Mesenchymal stem cell (in vitro differentiated cells and primary cell): ENCODE measurements at regions not wholly inside any gene's neighbourhood (a gene's known extent, or its start where the extent isn't known, plus 50 kb on each side); places are given as distances from the start of the nearest gene placed in this dataset.

Experiments used
- DNase-seq: peaks from one replicate; pipeline ENCODE4 v3.0.0-alpha.2; 2013
- H2AFZ ChIP-seq: one replicate; pipeline ENCODE4 v1.6.1; 2013; ENCODE audit warnings: low read depth, mild to moderate bottlenecking, control low read depth, inconsistent platforms, low read length, moderate library complexity
- H2AK5ac ChIP-seq: 2 replicates; pipeline ENCODE4 v1.6.1; 2013; ENCODE audit warnings: low read length, moderate library complexity, mild to moderate bottlenecking, inconsistent platforms; ENCODE audit not compliant: severe bottlenecking
- H2BK120ac ChIP-seq: one replicate; pipeline ENCODE4 v1.6.1; 2013; ENCODE audit warnings: low read depth, mild to moderate bottlenecking, inconsistent platforms, low read length, moderate library complexity
- H2BK12ac ChIP-seq, 2 experiments: one replicate each; pipeline ENCODE4 v1.6.1; 2013; ENCODE audit warnings: inconsistent platforms in 2 of 2, low read length in 2 of 2, mild to moderate bottlenecking in 2 of 2, moderate library complexity in 2 of 2, control low read depth in 1 of 2
- H2BK15ac ChIP-seq: one replicate; pipeline ENCODE4 v1.6.1; 2013; ENCODE audit warnings: mild to moderate bottlenecking, low read depth, inconsistent platforms; ENCODE audit not compliant: poor library complexity, severe bottlenecking
- H2BK5ac ChIP-seq: 2 replicates; pipeline ENCODE4 v1.6.1; 2013; ENCODE audit warnings: low read depth, mild to moderate bottlenecking, low read length, control low read depth, inconsistent platforms; ENCODE audit not compliant: poor library complexity, severe bottlenecking
- H3K14ac ChIP-seq, 2 experiments: one replicate each; pipeline ENCODE4 v1.6.1; 2013; ENCODE audit warnings: inconsistent platforms in 2 of 2, low read length in 2 of 2, control low read depth in 1 of 2, mild to moderate bottlenecking in 1 of 2, moderate library complexity in 1 of 2
- H3K18ac ChIP-seq, 2 experiments: one replicate each; pipeline ENCODE4 v1.6.1; 2013; ENCODE audit warnings: inconsistent platforms in 2 of 2, low read length in 2 of 2, control low read depth in 1 of 2, low read depth in 1 of 2, mild to moderate bottlenecking in 1 of 2
- H3K23ac ChIP-seq, 2 experiments: one replicate each; pipeline ENCODE4 v1.6.1; 2013; ENCODE audit warnings: inconsistent platforms in 2 of 2, low read length in 2 of 2, mild to moderate bottlenecking in 2 of 2, moderate library complexity in 2 of 2, control low read depth in 1 of 2
- H3K27ac ChIP-seq: 2 replicates; pipeline ENCODE4 v1.5.1; 2013; ENCODE audit warnings: mild to moderate bottlenecking, moderate library complexity, low read length, control low read depth, inconsistent platforms; ENCODE audit not compliant: poor library complexity, severe bottlenecking
- H3K27me3 ChIP-seq, 2 experiments: 2 replicates each; pipeline versions ENCODE4 v1.6.1 to v1.7.0; 2013; ENCODE audit warnings: low read length in 2 of 2, mild to moderate bottlenecking in 2 of 2, moderate library complexity in 2 of 2, control low read depth in 1 of 2, inconsistent platforms in 1 of 2; ENCODE audit not compliant: control insufficient read depth in 1 of 2, insufficient read depth in 1 of 2
- H3K36me3 ChIP-seq, 2 experiments: 2 replicates each; pipeline versions ENCODE4 v1.6.1 to v1.7.0; 2013; ENCODE audit warnings: low read length in 2 of 2, control low read depth in 1 of 2, inconsistent platforms in 1 of 2, low read depth in 1 of 2, mild to moderate bottlenecking in 1 of 2; ENCODE audit not compliant: insufficient read depth in 2 of 2, control insufficient read depth in 1 of 2
- H3K4ac ChIP-seq, 2 experiments: one replicate each; pipeline ENCODE4 v1.6.1; 2013; ENCODE audit warnings: inconsistent platforms in 2 of 2, low read length in 2 of 2, mild to moderate bottlenecking in 2 of 2, moderate library complexity in 2 of 2, control low read depth in 1 of 2, low read depth in 1 of 2
- H3K4me1 ChIP-seq: 2 replicates; pipeline ENCODE4 v1.6.1; 2013; ENCODE audit warnings: low read depth, low read length, control low read depth; ENCODE audit not compliant: control insufficient read depth, insufficient read depth
- H3K4me2 ChIP-seq: 2 replicates; pipeline ENCODE4 v1.6.1; 2013; ENCODE audit warnings: low read length, mild to moderate bottlenecking, inconsistent platforms; ENCODE audit not compliant: poor library complexity, severe bottlenecking
- H3K4me3 ChIP-seq, 2 experiments: 2 replicates each; pipeline versions ENCODE4 v1.5.1 to v1.7.0; 2013; ENCODE audit warnings: low read length in 2 of 2, mild to moderate bottlenecking in 2 of 2, control low read depth in 1 of 2, low read depth in 1 of 2; ENCODE audit not compliant: insufficient read depth in 1 of 2
- H3K79me1 ChIP-seq: replicated peaks from 2 replicates; pipeline ENCODE4 v1.6.1; 2013; ENCODE audit warnings: mild to moderate bottlenecking, control low read depth, low read length, inconsistent platforms; ENCODE audit not compliant: poor library complexity, severe bottlenecking
- H3K9ac ChIP-seq: 2 replicates; pipeline ENCODE4 v1.7.0; 2013; ENCODE audit warnings: mild to moderate bottlenecking, low read length, moderate library complexity
- H3K9me3 ChIP-seq: 2 replicates; pipeline ENCODE4 v1.7.0; 2013; ENCODE audit warnings: mild to moderate bottlenecking, low read length; ENCODE audit not compliant: control insufficient read depth
- H4K8ac ChIP-seq: one replicate; pipeline ENCODE4 v1.6.1; 2013; ENCODE audit warnings: inconsistent platforms, mild to moderate bottlenecking, low read length, moderate library complexity
- H4K91ac ChIP-seq: one replicate; pipeline ENCODE4 v1.6.1; 2013; ENCODE audit warnings: mild to moderate bottlenecking, low read length, inconsistent platforms
- WGBS: methylation state at CpG from one replicate; pipeline ENCODE4 v1.1.7; 2013; ENCODE audit warnings: mixed read lengths; 5-methylcytosine and 5-hydroxymethylcytosine counted together

DNA sequence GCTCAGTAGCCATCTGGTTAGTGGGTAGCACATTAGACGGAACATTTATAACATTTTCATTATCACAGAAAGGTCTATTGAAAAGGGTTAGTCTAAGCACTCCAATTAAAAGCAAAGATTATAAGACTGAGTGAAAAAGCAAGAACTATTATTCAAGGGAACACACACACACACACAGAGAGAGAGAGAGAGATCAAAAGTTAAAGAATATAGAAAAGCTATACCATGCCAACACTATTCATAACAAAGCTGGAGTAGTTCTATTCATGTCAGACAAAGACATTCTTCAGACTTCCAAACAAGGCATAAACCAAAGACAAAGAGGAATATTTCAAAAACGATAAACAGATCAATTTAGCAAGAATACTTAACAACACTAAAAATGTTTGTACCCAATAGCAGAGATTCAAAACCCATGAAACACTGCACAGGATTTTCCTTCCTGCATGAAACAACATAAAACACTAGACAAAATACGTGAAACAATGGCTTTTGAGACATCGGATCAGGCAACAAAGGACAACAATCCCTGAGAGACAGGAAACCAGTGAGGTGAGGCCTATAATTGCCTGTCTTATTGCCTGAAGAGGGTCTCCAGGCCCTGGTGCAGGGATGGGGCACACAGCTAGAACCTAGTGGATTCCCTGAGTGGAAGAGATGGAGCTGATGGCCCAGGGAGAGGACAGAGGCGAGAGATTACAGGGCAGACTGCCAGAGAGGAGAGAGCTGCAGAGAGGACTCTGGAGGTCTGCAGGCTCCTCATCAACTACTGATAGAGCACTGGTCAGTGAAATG is 83.6 kb upstream of the NPAS2 start:
- Histone ChIP-seq H3K79me1 (no peaks in the 10 kb centered on the region), H3K36me3 (no peaks in the 10 kb centered on the region), H3K4me2 (no peak overlapping the region), H3K23ac (no peak overlapping the region), H3K27me3 (peaks cover 0 to 3% of the 10 kb centered on the region in 2 experiments), H3K9me3 (no peaks in the 10 kb centered on the region), H3K27ac (no peak overlapping the region), H2BK5ac (no peak overlapping the region), H4K8ac (peak overlapping the region; percentile 35), H2BK15ac (no peak overlapping the region), H3K18ac (peak overlapping the region in 1 of 2 experiments; percentile 35), H3K4me3 (no peak overlapping the region), H2AK5ac (no peak overlapping the region), H4K91ac (peak overlapping the region; percentile 31), H3K4ac (no peak overlapping the region), H2BK12ac (peak overlapping the region in 1 of 2 experiments; percentile 70), H3K4me1 (no peaks in the 10 kb centered on the region), H2BK120ac (no peak overlapping the region), H3K14ac (no peak overlapping the region), H2AFZ (no peak overlapping the region), H3K9ac (no peak overlapping the region)
- WGBS, result 93% methylated on average over 4 of the region's 5 CpGs
- DNase-seq, result no peak

DNA sequence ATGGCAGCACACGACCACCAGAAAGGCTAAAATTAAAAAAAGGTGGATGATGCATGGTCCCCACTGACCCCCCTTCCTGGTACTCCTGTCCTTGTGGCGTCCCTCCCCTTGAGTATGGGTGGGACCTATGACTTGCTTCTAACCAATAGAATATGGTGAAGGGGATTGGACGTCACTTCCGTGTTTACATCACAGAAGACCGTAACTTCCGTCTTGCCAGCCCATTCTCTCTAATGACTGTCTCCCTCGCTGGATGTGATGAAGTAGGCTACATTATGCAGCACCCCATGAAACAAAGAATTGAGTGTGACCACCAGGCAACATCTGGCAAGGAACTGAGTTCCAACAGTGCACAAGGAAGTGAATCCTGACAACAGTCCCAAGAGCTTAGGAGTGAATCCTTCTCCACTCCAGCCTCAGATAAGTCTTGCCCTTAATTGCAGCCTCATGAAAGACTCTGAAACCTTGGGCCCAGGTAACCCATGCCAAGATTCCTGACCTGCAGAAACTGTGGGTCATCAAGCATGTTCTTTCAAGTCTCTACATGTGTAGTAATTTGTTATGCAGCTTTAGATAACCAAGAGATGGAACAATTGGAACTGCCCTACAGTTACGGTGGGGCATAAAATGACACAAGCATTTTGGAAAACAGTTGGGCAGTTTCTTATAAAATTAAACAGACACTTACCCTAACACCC is 80.1 kb upstream of the NPAS2 start:
- no peak overlapping the region for H3K4me2 ChIP-seq
- H3K36me3 ChIP-seq, result no peaks in the 10 kb centered on the region
- peaks cover 0 to 3% of the 10 kb centered on the region in 2 experiments for H3K27me3 ChIP-seq
- no peaks in the 10 kb centered on the region for H3K4me1 ChIP-seq
- no peak overlapping the region for H2BK5ac ChIP-seq
- WGBS, result 89% methylated on average over 7 of the region's 8 CpGs
- no peak overlapping the region for H3K18ac ChIP-seq
- no peak overlapping the region for H3K4ac ChIP-seq
- no peak overlapping the region for H3K27ac ChIP-seq
- H3K79me1 ChIP-seq, result no peaks in the 10 kb centered on the region
- H3K4me3 ChIP-seq, result no peak overlapping the region
- no peak overlapping the region for H2BK120ac ChIP-seq
- DNase-seq, result no peak
- no peak overlapping the region for H2AK5ac ChIP-seq
- H3K9me3 ChIP-seq, result no peaks in the 10 kb centered on the region
- H2AFZ ChIP-seq, result no peak overlapping the region
- no peak overlapping the region for H3K14ac ChIP-seq
- H3K23ac ChIP-seq, result no peak overlapping the region
- H4K8ac ChIP-seq, result no peak overlapping the region
- peak overlapping the region in 1 of 2 experiments; percentile 15 for H2BK12ac ChIP-seq
- no peak overlapping the region for H4K91ac ChIP-seq
- H2BK15ac ChIP-seq, result no peak overlapping the region
- no peak overlapping the region for H3K9ac ChIP-seq

DNA sequence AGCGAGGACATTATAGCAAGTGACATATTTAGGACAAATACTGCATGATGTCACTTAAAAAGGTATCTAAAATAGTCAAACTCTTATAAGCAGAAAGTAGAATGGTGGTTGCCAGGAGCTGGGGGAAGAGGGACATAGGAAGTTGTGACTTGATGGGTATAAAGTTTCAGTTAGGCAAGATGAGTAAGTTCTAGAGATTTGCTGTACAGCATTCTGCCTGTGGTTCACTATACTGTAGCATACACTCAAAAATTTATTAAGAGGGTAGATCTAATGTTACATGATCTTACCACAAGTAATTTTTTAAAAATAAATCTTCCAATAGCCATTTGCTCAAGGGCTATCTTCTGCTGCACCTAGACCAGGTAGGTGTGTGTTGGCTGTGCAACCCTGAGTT is 78.1 kb upstream of the NPAS2 start:
- no peak overlapping the region for H2BK15ac ChIP-seq
- no peak overlapping the region for H2AK5ac ChIP-seq
- no peak overlapping the region for H2BK5ac ChIP-seq
- H3K79me1 ChIP-seq, result no peaks in the 10 kb centered on the region
- no peak overlapping the region for H3K4me2 ChIP-seq
- H2BK12ac ChIP-seq, result no peak overlapping the region
- peak overlapping the region; percentile 66 for H4K91ac ChIP-seq
- no peaks in the 10 kb centered on the region for H3K9me3 ChIP-seq
- H3K18ac ChIP-seq, result peak overlapping the region; percentile 28 to 50
- H3K9ac ChIP-seq, result peak overlapping the region; percentile 83
- no peaks in the 10 kb centered on the region for H3K36me3 ChIP-seq
- no CpG with 5 or more reads among the region's 1 CpG for WGBS
- no peak overlapping the region for H3K23ac ChIP-seq
- H3K27me3 ChIP-seq, result peaks cover 0 to 3% of the 10 kb centered on the region in 2 experiments
- no peaks in the 10 kb centered on the region for H3K4me1 ChIP-seq
- no peak for DNase-seq
- H3K4ac ChIP-seq, result no peak overlapping the region
- H4K8ac ChIP-seq, result no peak overlapping the region
- no peak overlapping the region for H3K27ac ChIP-seq
- no peak overlapping the region for H2AFZ ChIP-seq
- H3K4me3 ChIP-seq, result peak overlapping the region in 1 of 2 experiments; percentile 52
- no peak overlapping the region for H3K14ac ChIP-seq
- no peak overlapping the region for H2BK120ac ChIP-seq
